Activated CD4-positive, alpha-beta T cell treated with anti-CD3 and anti-CD28 coated beads, Interleukin-2, amount 10 ng/mL, durations not matched to agents 7 days and 5 days (primary cell): ENCODE measurements at regions not wholly inside any gene's neighbourhood (a gene's known extent, or its start where the extent isn't known, plus 50 kb on each side); places are given as distances from the start of the nearest gene placed in this dataset.
"Not testable (repeated sequence)": the region's sequence is repeated elsewhere in the genome, so short reads cannot be mapped to it uniquely, and the experiment has no call there.

Experiments used
- CTCF ChIA-PET: fragments of 350-600 bp; sonication (Branson Sonifier 250); formaldehyde crosslinking; loops from one replicate; lab custom pipeline; 2021; ENCODE audit warnings: antibody characterized with exemption; lab: Charles Lee
- POLR2A ChIA-PET: fragments of 350-600 bp; sonication (Branson Sonifier 250); formaldehyde crosslinking; loops from one replicate; lab custom pipeline; 2021; ENCODE audit warnings: antibody characterized with exemption; lab: Charles Lee
- DNase-seq: peaks from one replicate; pipeline ENCODE4 v3.0.0-alpha.2; 2020
- H3K27ac Mint-ChIP-seq: one replicate; pipeline ENCODE4 v1.8.0; 2021; ENCODE audit warnings: mild to moderate bottlenecking, moderate library complexity, mixed read lengths
- H3K27me3 Mint-ChIP-seq: one replicate; pipeline ENCODE4 v1.8.0; 2021; ENCODE audit warnings: mixed read lengths
- H3K36me3 Mint-ChIP-seq: one replicate; pipeline ENCODE4 v1.8.0; 2021; ENCODE audit warnings: low read depth, mixed read lengths
- H3K4me1 Mint-ChIP-seq: one replicate; pipeline ENCODE4 v1.8.0; 2021; ENCODE audit warnings: mixed read lengths
- H3K4me3 Mint-ChIP-seq: one replicate; pipeline ENCODE4 v1.8.0; 2021; ENCODE audit warnings: mild to moderate bottlenecking, moderate library complexity, mixed read lengths
- H3K9me3 Mint-ChIP-seq: one replicate; pipeline ENCODE4 v1.8.0; 2021; ENCODE audit warnings: mixed read lengths

GRCh38 chr6:159533568-159533967 is 159.5 kb downstream of the SOD2 start:
- no peak for DNase-seq
- no peaks in the 10 kb centered on the region for H3K36me3 Mint-ChIP-seq
- no peak overlapping the region for H3K4me3 Mint-ChIP-seq
- CTCF ChIA-PET: no interaction called here
- H3K27ac Mint-ChIP-seq: no peak overlapping the region
- peaks cover 4% of the 10 kb centered on the region for H3K27me3 Mint-ChIP-seq
- POLR2A ChIA-PET: no interaction called here
- H3K4me1 Mint-ChIP-seq: no peaks in the 10 kb centered on the region
- no peaks in the 10 kb centered on the region for H3K9me3 Mint-ChIP-seq

GRCh38 chr6:159533016-159533415 is 160.0 kb downstream of the SOD2 start:
- ChIA-PET CTCF (interaction anchor here (0.7 kb wide), 1 partner anchor 33 kb away, joined by 3 read pairs; no protein-coding TSS in a partner anchor), POLR2A (interaction anchor here (0.7 kb wide), 1 partner anchor 257 kb away, joined by 3 read pairs; no protein-coding TSS in a partner anchor)
- no peaks in the 10 kb centered on the region for H3K36me3 Mint-ChIP-seq
- DNase-seq: no peak
- no peaks in the 10 kb centered on the region for H3K9me3 Mint-ChIP-seq
- no peaks in the 10 kb centered on the region for H3K4me1 Mint-ChIP-seq
- H3K4me3 Mint-ChIP-seq: no peak overlapping the region
- peaks cover 4% of the 10 kb centered on the region for H3K27me3 Mint-ChIP-seq
- no peak overlapping the region for H3K27ac Mint-ChIP-seq

- no peak overlapping the region for H3K4me3 Mint-ChIP-seq
- H3K27ac Mint-ChIP-seq: no peak overlapping the region
- DNase-seq: no peak
- peaks cover 2% of the 10 kb centered on the region for H3K27me3 Mint-ChIP-seq
- CTCF ChIA-PET: no interaction called here
- POLR2A ChIA-PET: interaction anchor here (0.7 kb wide), 1 partner anchor 257 kb away, joined by 3 read pairs; no protein-coding TSS in a partner anchor
- no peaks in the 10 kb centered on the region for H3K36me3 Mint-ChIP-seq
- H3K9me3 Mint-ChIP-seq: no peaks in the 10 kb centered on the region
- no peaks in the 10 kb centered on the region for H3K4me1 Mint-ChIP-seq
Observed at GRCh38 chr6:159532155-159532554, 160.9 kb downstream of the SOD2 start.

- no peaks in the 10 kb centered on the region for H3K36me3 Mint-ChIP-seq
- ChIA-PET POLR2A (no interaction called here), CTCF (no interaction called here)
- no peak overlapping the region for H3K4me3 Mint-ChIP-seq
- no peaks in the 10 kb centered on the region for H3K9me3 Mint-ChIP-seq
- H3K27ac Mint-ChIP-seq: no peak overlapping the region
- no peaks in the 10 kb centered on the region for H3K4me1 Mint-ChIP-seq
- DNase-seq: no peak
- peaks cover 3% of the 10 kb centered on the region for H3K27me3 Mint-ChIP-seq
Observed at GRCh38 chr6:159529934-159530333, 163.1 kb downstream of the SOD2 start.

- H3K4me1 Mint-ChIP-seq: no peaks in the 10 kb centered on the region
- peaks cover 7% of the 10 kb centered on the region for H3K27me3 Mint-ChIP-seq
- POLR2A ChIA-PET: no interaction called here
- H3K36me3 Mint-ChIP-seq: no peaks in the 10 kb centered on the region
- no peaks in the 10 kb centered on the region for H3K9me3 Mint-ChIP-seq
- DNase-seq: no peak
- H3K27ac Mint-ChIP-seq: no peak overlapping the region
- CTCF ChIA-PET: no interaction called here
- no peak overlapping the region for H3K4me3 Mint-ChIP-seq
Observed at GRCh38 chr6:159527351-159527750, 165.7 kb downstream of the SOD2 start.

GRCh38 chr6:159525445-159526025 is 167.5 kb downstream of the SOD2 start:
- no peak overlapping the region for H3K27ac Mint-ChIP-seq
- H3K4me3 Mint-ChIP-seq: no peak overlapping the region
- H3K4me1 Mint-ChIP-seq: no peaks in the 10 kb centered on the region
- H3K9me3 Mint-ChIP-seq: no peaks in the 10 kb centered on the region
- POLR2A ChIA-PET: no interaction called here
- peaks cover 7% of the 10 kb centered on the region for H3K27me3 Mint-ChIP-seq
- DNase-seq: no peak
- no peaks in the 10 kb centered on the region for H3K36me3 Mint-ChIP-seq
- CTCF ChIA-PET: interaction anchor here (0.6 to 0.7 kb wide), 2 partner anchors 146 to 1921 kb away, joined by 3 to 6 read pairs; no protein-coding TSS in a partner anchor

- Mint-ChIP-seq H3K27me3 (peaks cover 15% of the 10 kb centered on the region), H3K4me1 (no peaks in the 10 kb centered on the region), H3K4me3 (no peak overlapping the region), H3K9me3 (no peaks in the 10 kb centered on the region), H3K27ac (no peak overlapping the region), H3K36me3 (no peaks in the 10 kb centered on the region)
- POLR2A ChIA-PET: no interaction called here
- no peak for DNase-seq
- CTCF ChIA-PET: no interaction called here
Observed at GRCh38 chr6:159522877-159523547, 170.0 kb downstream of the SOD2 start.

- ChIA-PET POLR2A (no interaction called here), CTCF (no interaction called here)
- no peak for DNase-seq
- no peaks in the 10 kb centered on the region for H3K36me3 Mint-ChIP-seq
- no peaks in the 10 kb centered on the region for H3K9me3 Mint-ChIP-seq
- H3K27ac Mint-ChIP-seq: no peak overlapping the region
- H3K4me1 Mint-ChIP-seq: no peaks in the 10 kb centered on the region
- no peak overlapping the region for H3K4me3 Mint-ChIP-seq
- peaks cover 23% of the 10 kb centered on the region for H3K27me3 Mint-ChIP-seq
Observed at GRCh38 chr6:159521962-159522361, 171.1 kb downstream of the SOD2 start.

- DNase-seq: no peak
- no peaks in the 10 kb centered on the region for H3K9me3 Mint-ChIP-seq
- H3K4me3 Mint-ChIP-seq: no peak overlapping the region
- H3K27ac Mint-ChIP-seq: no peak overlapping the region
- H3K4me1 Mint-ChIP-seq: no peaks in the 10 kb centered on the region
- no peaks in the 10 kb centered on the region for H3K36me3 Mint-ChIP-seq
- CTCF ChIA-PET: no interaction called here
- POLR2A ChIA-PET: no interaction called here
- H3K27me3 Mint-ChIP-seq: peaks cover 25% of the 10 kb centered on the region
Observed at GRCh38 chr6:159520002-159520401, 173.0 kb downstream of the SOD2 start.

- H3K36me3 Mint-ChIP-seq, H3K4me1 Mint-ChIP-seq, DNase-seq, POLR2A ChIA-PET, H3K9me3 Mint-ChIP-seq, H3K4me3 Mint-ChIP-seq, H3K27ac Mint-ChIP-seq, CTCF ChIA-PET: not testable (repeated sequence)
- peaks cover 20% of the 10 kb centered on the region for H3K27me3 Mint-ChIP-seq
Observed at GRCh38 chr6:159515811-159516210, 177.2 kb downstream of the SOD2 start.

- no peaks in the 10 kb centered on the region for H3K36me3 Mint-ChIP-seq
- no peaks in the 10 kb centered on the region for H3K9me3 Mint-ChIP-seq
- peaks cover 18% of the 10 kb centered on the region for H3K27me3 Mint-ChIP-seq
- ChIA-PET CTCF (interaction anchor here (0.6 kb wide), 1 partner anchor 260 kb away, joined by 3 read pairs; no protein-coding TSS in a partner anchor), POLR2A (no interaction called here)
- no peaks in the 10 kb centered on the region for H3K4me1 Mint-ChIP-seq
- no peak for DNase-seq
- no peak overlapping the region for H3K4me3 Mint-ChIP-seq
- H3K27ac Mint-ChIP-seq: no peak overlapping the region
Observed at GRCh38 chr6:159513914-159514313, 179.1 kb downstream of the SOD2 start.

- Mint-ChIP-seq H3K9me3 (no peaks in the 10 kb centered on the region), H3K4me3 (no peak overlapping the region), H3K27ac (no peak overlapping the region), H3K4me1 (no peaks in the 10 kb centered on the region), H3K36me3 (no peaks in the 10 kb centered on the region), H3K27me3 (peaks cover 14% of the 10 kb centered on the region)
- DNase-seq: no peak
- CTCF ChIA-PET: interaction anchor here (0.6 kb wide), 1 partner anchor 259 kb away, joined by 3 read pairs; no protein-coding TSS in a partner anchor
- POLR2A ChIA-PET: no interaction called here
Observed at GRCh38 chr6:159513074-159513720, 179.8 kb downstream of the SOD2 start.

GRCh38 chr6:159512571-159512970 is 180.5 kb downstream of the SOD2 start:
- H3K9me3 Mint-ChIP-seq: no peaks in the 10 kb centered on the region
- H3K4me1 Mint-ChIP-seq: no peaks in the 10 kb centered on the region
- H3K4me3 Mint-ChIP-seq: no peak overlapping the region
- no peak for DNase-seq
- ChIA-PET CTCF (no interaction called here), POLR2A (no interaction called here)
- no peaks in the 10 kb centered on the region for H3K36me3 Mint-ChIP-seq
- H3K27ac Mint-ChIP-seq: no peak overlapping the region
- H3K27me3 Mint-ChIP-seq: peaks cover 9% of the 10 kb centered on the region
